Coronary artery (tissue), 2 donors: ENCODE measurements at regions not wholly inside any gene's neighbourhood (a gene's known extent, or its start where the extent isn't known, plus 50 kb on each side); places are given as distances from the start of the nearest gene placed in this dataset.

ENCODE experiments used
- DNase-seq: peaks from one replicate; pipeline ENCODE4 v3.0.0-alpha.2; 2017; ENCODE audit warnings: low spot score
- H3K27ac ChIP-seq, 2 donors: fragments of 200-600 bp; sonication (generic); one replicate each; pipeline ENCODE4 v1.5.1; 2016 to 2019
- H3K4me3 ChIP-seq: fragments of 200-600 bp; sonication (generic); 2 replicates; pipeline ENCODE4 v1.5.1; 2016; ENCODE audit warnings: mild to moderate bottlenecking, moderate library complexity
- CTCF ChIP-seq: fragments of 200-600 bp; sonication (generic); IDR thresholded peaks from one replicate; pipeline ENCODE4 v1.5.1; 2019; ENCODE audit warnings: antibody characterized with exemption

- no peak for DNase-seq
- no peak for TF ChIP-seq CTCF
- Histone ChIP-seq H3K27ac (no peak overlapping the region), H3K4me3 (no peak overlapping the region)
Observed at GRCh38 chr11:131204765-131205380, 165.5 kb upstream of the NTM start.

DNA sequence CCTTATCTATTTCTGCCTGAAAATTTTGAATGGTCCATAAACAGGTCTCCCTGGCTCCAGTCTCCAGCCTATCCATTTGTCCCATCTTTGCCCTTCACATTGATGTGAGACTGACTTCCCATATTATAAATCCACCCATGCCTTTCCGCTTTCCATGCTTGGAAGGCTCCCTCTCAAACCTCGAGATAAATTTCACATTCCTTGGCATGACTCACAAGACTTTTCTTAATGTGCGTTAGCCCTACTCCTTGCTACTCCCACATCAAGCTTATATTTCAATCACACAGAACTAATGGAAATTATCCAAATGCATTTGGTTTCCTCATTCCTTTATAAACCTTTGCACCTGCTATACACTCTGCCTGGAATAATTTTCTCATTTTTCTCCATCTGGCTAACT is 163.7 kb upstream of the NTM start:
- no peak overlapping the region for H3K4me3 ChIP-seq
- no peak for DNase-seq
- no peak overlapping the region for H3K27ac ChIP-seq
- TF ChIP-seq CTCF, result no peak

DNA sequence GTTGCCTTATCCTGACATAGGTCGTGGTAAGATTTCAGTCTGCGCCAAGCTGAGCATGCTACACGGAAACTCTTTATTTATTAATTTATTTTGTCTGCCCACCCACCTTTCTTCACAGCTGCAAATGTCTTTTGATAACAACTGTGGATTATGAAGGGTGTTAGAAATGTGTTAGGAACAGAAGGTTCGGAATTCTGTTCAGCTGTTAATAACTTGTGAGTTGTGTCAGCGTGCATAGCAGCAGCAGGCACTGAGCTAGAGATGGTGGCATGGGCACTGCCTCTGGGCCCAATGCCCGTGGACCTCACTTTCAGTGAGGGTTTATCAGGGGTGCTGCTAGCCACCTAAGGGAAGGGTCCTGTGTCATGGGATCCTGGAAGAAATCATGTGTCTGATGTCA is 162.5 kb upstream of the NTM start:
- no peak for TF ChIP-seq CTCF
- Histone ChIP-seq H3K4me3 (no peak overlapping the region), H3K27ac (no peak overlapping the region)
- no peak for DNase-seq

DNA sequence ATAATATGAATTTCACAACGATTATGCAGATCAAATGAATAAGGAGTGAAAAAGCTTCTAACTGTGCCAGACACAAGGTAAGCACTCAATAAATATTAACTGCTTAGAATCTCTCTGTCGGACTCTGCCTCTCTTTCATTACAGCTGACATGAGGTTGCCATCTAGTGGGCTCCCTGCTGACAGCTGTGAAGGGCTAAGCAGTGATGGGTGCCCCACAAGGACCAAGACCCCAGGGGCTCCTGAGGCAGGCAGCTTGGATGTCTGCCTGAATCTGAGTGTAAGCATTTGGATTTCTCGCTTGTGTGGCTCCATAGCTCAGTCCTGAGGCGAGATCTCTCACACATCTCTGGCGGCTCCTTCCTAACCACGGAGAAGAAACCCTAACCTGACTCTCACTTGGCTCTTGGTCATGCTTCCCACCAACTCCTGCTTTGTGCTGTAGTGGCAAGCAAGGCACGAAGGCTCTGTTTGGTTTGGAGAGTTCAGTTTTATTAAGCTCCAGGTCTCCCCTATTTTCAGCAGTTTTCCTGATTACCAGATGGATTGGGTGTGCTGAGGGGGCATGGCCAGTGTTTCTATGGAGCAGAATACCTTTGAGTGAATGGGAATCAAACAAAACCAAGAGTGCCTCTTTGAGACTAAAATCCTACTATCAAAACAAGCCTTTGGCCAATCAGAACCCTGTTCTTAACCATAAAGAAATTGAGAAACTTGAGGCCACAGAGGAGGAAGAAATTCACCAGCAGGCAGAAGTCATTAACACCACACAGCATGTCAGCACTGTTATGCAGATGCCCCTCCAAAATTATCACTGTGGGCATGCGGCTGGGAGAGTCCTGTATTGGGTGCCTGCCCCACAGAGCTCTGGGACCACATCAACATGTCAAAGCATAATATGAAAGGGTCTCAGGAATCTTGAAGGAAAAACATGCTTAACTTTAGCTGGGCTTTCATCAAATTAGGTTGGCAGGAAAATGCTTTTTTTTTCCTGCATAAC is 152.8 kb upstream of the NTM start:
- DNase-seq, result no peak
- H3K4me3 ChIP-seq, result no peak overlapping the region
- no peak overlapping the region for H3K27ac ChIP-seq
- TF ChIP-seq CTCF, result no peak

DNA sequence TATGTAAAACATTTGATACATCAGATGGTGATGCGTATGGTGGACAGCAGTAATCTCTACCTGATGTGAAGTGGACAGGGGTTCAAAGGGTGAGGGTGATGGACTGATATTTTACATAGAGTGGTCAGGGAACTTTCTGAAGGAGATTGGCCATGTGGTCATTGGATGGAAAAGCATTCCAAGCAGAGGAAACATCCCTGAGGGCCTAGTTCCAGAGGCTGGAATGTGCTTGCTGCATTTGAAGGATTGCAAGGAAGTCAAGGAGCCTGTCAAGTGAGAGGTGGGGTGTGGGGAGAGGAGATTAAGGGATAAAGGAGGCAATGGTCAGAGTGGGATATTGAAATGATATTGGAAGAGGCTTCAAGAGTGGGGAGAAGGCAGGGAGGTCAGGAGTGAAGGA is 151.9 kb upstream of the NTM start:
- H3K4me3 ChIP-seq, result no peak overlapping the region
- DNase-seq, result no peak
- H3K27ac ChIP-seq, result no peak overlapping the region
- TF ChIP-seq CTCF, result no peak

DNA sequence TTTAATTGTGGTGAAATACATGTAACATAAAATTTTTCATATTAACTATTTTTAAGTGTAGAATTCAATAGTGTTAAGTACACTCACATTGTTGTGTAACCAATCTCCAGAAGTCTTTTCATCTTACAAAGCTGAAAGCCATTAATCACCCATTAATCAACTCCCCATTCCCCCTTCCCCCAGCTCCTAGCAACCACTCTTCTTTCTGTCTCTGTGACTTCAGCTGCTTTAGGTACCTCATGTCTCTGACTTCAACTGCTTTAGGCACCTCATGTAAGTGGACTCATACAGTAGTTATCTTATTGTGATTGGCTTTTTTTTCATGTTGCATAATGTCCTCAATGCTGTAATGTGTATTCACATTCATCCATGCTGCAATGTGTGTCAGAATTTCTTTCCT is 150.8 kb upstream of the NTM start:
- Histone ChIP-seq H3K27ac (no peak overlapping the region), H3K4me3 (no peak overlapping the region)
- DNase-seq, result no peak
- TF ChIP-seq CTCF, result no peak
